Bronchial epithelial cell (primary cell): ENCODE measurements at regions not wholly inside any gene's neighbourhood (a gene's known extent, or its start where the extent isn't known, plus 50 kb on each side); places are given as distances from the start of the nearest gene placed in this dataset.

Source experiments
- DNase-seq: peaks from one replicate; pipeline ENCODE4 v3.0.0-alpha.2; 2010; ENCODE audit warnings: low read depth
- FAIRE-seq: peaks from 2 replicates; lab custom pipeline; 2011; peaks lifted over from hg19 to GRCh38; lab: Jason Lieb, UNC
- H3K27me3 ChIP-seq: 2 replicates; pipeline ENCODE4 v1.5.1; 2011; ENCODE audit warnings: low read length; ENCODE audit not compliant: control insufficient read depth, insufficient read depth
- H3K36me3 ChIP-seq: 2 replicates; pipeline ENCODE4 v1.5.1; 2011; ENCODE audit warnings: low read length; ENCODE audit not compliant: control insufficient read depth, insufficient read depth
- H3K4me3 ChIP-seq: 2 replicates; pipeline ENCODE4 v1.5.1; 2011; ENCODE audit warnings: mild to moderate bottlenecking, low read depth, low read length, control low read depth
- TF ChIP-seq, protein P1 (sequence below): IDR thresholded peaks from 2 replicates; pipeline ENCODE4 v1.5.1; 2011; ENCODE audit warnings: mild to moderate bottlenecking, moderate library complexity, low read length, control low read depth, inconsistent platforms; ENCODE audit not compliant: insufficient read depth, severe bottlenecking

- DNase-seq, result no peak
- Histone ChIP-seq H3K4me3 (no peak overlapping the region), H3K27me3 (no peaks in the 10 kb centered on the region), H3K36me3 (no peaks in the 10 kb centered on the region)
- TF ChIP-seq, protein P1, sequence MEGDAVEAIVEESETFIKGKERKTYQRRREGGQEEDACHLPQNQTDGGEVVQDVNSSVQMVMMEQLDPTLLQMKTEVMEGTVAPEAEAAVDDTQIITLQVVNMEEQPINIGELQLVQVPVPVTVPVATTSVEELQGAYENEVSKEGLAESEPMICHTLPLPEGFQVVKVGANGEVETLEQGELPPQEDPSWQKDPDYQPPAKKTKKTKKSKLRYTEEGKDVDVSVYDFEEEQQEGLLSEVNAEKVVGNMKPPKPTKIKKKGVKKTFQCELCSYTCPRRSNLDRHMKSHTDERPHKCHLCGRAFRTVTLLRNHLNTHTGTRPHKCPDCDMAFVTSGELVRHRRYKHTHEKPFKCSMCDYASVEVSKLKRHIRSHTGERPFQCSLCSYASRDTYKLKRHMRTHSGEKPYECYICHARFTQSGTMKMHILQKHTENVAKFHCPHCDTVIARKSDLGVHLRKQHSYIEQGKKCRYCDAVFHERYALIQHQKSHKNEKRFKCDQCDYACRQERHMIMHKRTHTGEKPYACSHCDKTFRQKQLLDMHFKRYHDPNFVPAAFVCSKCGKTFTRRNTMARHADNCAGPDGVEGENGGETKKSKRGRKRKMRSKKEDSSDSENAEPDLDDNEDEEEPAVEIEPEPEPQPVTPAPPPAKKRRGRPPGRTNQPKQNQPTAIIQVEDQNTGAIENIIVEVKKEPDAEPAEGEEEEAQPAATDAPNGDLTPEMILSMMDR, result no peak
- no peak for FAIRE-seq
Measured at GRCh38 chr2:75964646-75965045, 253.9 kb upstream of the GCFC2 start.

DNA sequence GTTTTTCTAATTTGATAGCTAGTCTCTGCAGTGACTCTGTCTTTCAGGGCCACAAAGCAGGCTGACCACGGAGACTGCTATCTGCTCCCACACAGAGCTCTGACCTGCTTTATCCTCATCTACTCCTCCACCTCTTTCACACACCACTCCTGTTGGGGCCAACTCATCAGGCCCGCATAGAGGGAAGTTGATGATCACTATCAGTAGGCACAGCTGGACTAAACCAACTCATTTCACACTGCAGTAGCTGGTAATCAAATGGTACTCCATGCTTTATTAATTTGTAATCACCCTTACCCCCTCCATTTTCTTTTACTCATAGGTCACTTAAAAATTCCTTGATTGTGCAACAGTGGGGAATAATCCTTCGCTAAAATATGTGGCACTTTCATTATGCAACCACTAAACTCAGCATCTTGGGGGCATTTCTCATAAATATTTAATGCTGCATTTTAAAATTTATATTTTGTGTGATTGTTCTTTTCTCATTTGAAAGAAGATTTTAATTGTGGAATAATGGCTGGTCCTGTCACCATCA lies 249.8 kb upstream of the GCFC2 start:
- H3K36me3 ChIP-seq, result no peaks in the 10 kb centered on the region
- no peak overlapping the region for H3K4me3 ChIP-seq
- TF ChIP-seq, protein P1, result no peak
- H3K27me3 ChIP-seq, result no peaks in the 10 kb centered on the region
- FAIRE-seq (no peak), DNase-seq (peak; percentile 2)

GRCh38 chr2:75959724-75960471 lies 249.2 kb upstream of the GCFC2 start:
- no peak for FAIRE-seq
- TF ChIP-seq, protein P1, result no peak
- peak; percentile 17 for DNase-seq

GRCh38 chr2:75954761-75955160 lies 244.0 kb upstream of the GCFC2 start:
- TF ChIP-seq, protein P1, result no peak
- FAIRE-seq, result no peak
- H3K4me3 ChIP-seq, result no peak overlapping the region

More at GRCh38 chr2:75959724-75960471, 249.2 kb upstream of the GCFC2 start:
- Histone ChIP-seq H3K4me3 (no peak overlapping the region), H3K27me3 (no peaks in the 10 kb centered on the region), H3K36me3 (no peaks in the 10 kb centered on the region)

GRCh38 chr2:75952173-75952572 lies 241.5 kb upstream of the GCFC2 start:
- DNase-seq (peak; percentile 66), FAIRE-seq (no peak)
- H3K36me3 ChIP-seq, result no peaks in the 10 kb centered on the region
- TF ChIP-seq, protein P1, result no peak
- H3K4me3 ChIP-seq, result no peak overlapping the region
- H3K27me3 ChIP-seq, result no peaks in the 10 kb centered on the region

More at GRCh38 chr2:75954761-75955160, 244.0 kb upstream of the GCFC2 start:
- H3K27me3 ChIP-seq, result no peaks in the 10 kb centered on the region
- no peaks in the 10 kb centered on the region for H3K36me3 ChIP-seq
- no peak for DNase-seq
